TTC549 (cell line): ENCODE measurements at regions not wholly inside any gene's neighbourhood (a gene's known extent, or its start where the extent isn't known, plus 50 kb on each side); places are given as distances from the start of the nearest gene placed in this dataset.

Experiments
- FAIRE-seq: peaks from 2 replicates; lab custom pipeline; 2012; peaks lifted over from hg19 to GRCh38; lab: Jason Lieb, UNC

GRCh38 chr14:66072190-66073084, 413.7 kb upstream of the CCDC196 start:
- no peak for FAIRE-seq

GRCh38 chr14:66074537-66074936, 411.6 kb upstream of the CCDC196 start:
- no peak for FAIRE-seq

- FAIRE-seq = no peak
Measured at GRCh38 chr14:66076176-66076575, 410.0 kb upstream of the CCDC196 start.

- no peak for FAIRE-seq
Measured at GRCh38 chr14:66078006-66078405, 408.2 kb upstream of the CCDC196 start.

GRCh38 chr14:66081594-66082376, 404.4 kb upstream of the CCDC196 start:
- FAIRE-seq = no peak

- FAIRE-seq = no peak
Measured at GRCh38 chr14:66085224-66085623, 400.9 kb upstream of the CCDC196 start.

GRCh38 chr14:66085665-66086064, 400.5 kb upstream of the CCDC196 start:
- no peak for FAIRE-seq

GRCh38 chr14:66087231-66087630, 398.9 kb upstream of the CCDC196 start:
- no peak for FAIRE-seq

GRCh38 chr14:66088656-66089055, 397.5 kb upstream of the CCDC196 start:
- FAIRE-seq = no peak

- no peak for FAIRE-seq
Measured at GRCh38 chr14:66092206-66092605, 394.0 kb upstream of the CCDC196 start.

- no peak for FAIRE-seq
Measured at GRCh38 chr14:66092748-66093147, 393.4 kb upstream of the CCDC196 start.

GRCh38 chr14:66094001-66094727, 392.0 kb upstream of the CCDC196 start:
- FAIRE-seq = no peak

- FAIRE-seq = no peak
Measured at GRCh38 chr14:66099451-66099850, 386.7 kb upstream of the CCDC196 start.

GRCh38 chr14:66099931-66100330, 386.2 kb upstream of the CCDC196 start:
- no peak for FAIRE-seq

- FAIRE-seq = no peak
Measured at GRCh38 chr14:66101662-66102061, 384.5 kb upstream of the CCDC196 start.

- no peak for FAIRE-seq
Measured at GRCh38 chr14:66104486-66104885, 381.7 kb upstream of the CCDC196 start.

- no peak for FAIRE-seq
Measured at GRCh38 chr14:66105815-66106214, 380.4 kb upstream of the CCDC196 start.

- no peak for FAIRE-seq
Measured at GRCh38 chr14:66109426-66109825, 376.7 kb upstream of the CCDC196 start.

GRCh38 chr14:66111891-66112290, 374.3 kb upstream of the CCDC196 start:
- no peak for FAIRE-seq

- FAIRE-seq = no peak
Measured at GRCh38 chr14:66114071-66114470, 372.1 kb upstream of the CCDC196 start.

GRCh38 chr14:66115740-66116502, 370.2 kb upstream of the CCDC196 start:
- FAIRE-seq = no peak

- no peak for FAIRE-seq
Measured at GRCh38 chr14:66116732-66117131, 369.4 kb upstream of the CCDC196 start.
